OCI-LY1 (cell line): ENCODE measurements at regions not wholly inside any gene's neighbourhood (a gene's known extent, or its start where the extent isn't known, plus 50 kb on each side); places are given as distances from the start of the nearest gene placed in this dataset.

Experiments used
- H2AFZ ChIP-seq: fragments of 200-600 bp; sonication (generic), shearing (Covaris generic); 2 replicates; pipeline ENCODE4 v1.6.0; 2014; ENCODE audit warnings: antibody characterized with exemption, mild to moderate bottlenecking, low read length
- H3F3A ChIP-seq: fragments of 200-600 bp; sonication (generic), shearing (Covaris generic); 2 replicates; pipeline ENCODE4 v1.6.0; 2014; ENCODE audit warnings: mild to moderate bottlenecking, antibody characterized with exemption, low read length, moderate library complexity; ENCODE audit not compliant: insufficient read depth
- H3K27ac ChIP-seq: fragments of 200-600 bp; sonication (generic); 2 replicates; pipeline ENCODE4 v1.5.1; 2014; ENCODE audit warnings: low read length, mixed run types, mild to moderate bottlenecking, low read depth; ENCODE audit not compliant: poor library complexity, severe bottlenecking
- H3K27me3 ChIP-seq: fragments of 200-600 bp; sonication (generic); 2 replicates; pipeline ENCODE4 v1.6.0; 2014; ENCODE audit warnings: antibody characterized with exemption, mild to moderate bottlenecking, low read length, moderate library complexity; ENCODE audit not compliant: insufficient read depth
- H3K36me3 ChIP-seq: fragments of 200-600 bp; sonication (generic); 2 replicates; pipeline ENCODE4 v1.6.1; 2014; ENCODE audit warnings: mild to moderate bottlenecking, antibody characterized with exemption, low read length, moderate library complexity, mixed read lengths; ENCODE audit not compliant: insufficient read depth
- H3K4me1 ChIP-seq: fragments of 200-600 bp; sonication (generic); 2 replicates; pipeline ENCODE4 v1.5.1; 2014; ENCODE audit warnings: mild to moderate bottlenecking, low read length, moderate library complexity; ENCODE audit not compliant: insufficient read depth, severe bottlenecking
- H3K4me2 ChIP-seq: fragments of 200-600 bp; sonication (generic), shearing (Covaris generic); 2 replicates; pipeline ENCODE4 v1.6.1; 2014; ENCODE audit warnings: low read length
- H3K4me3 ChIP-seq: fragments of 200-600 bp; sonication (generic); 2 replicates; pipeline ENCODE4 v1.5.1; 2014; ENCODE audit warnings: low read length, low read depth, mild to moderate bottlenecking, mixed read lengths; ENCODE audit not compliant: poor library complexity, severe bottlenecking
- H3K79me2 ChIP-seq: fragments of 200-600 bp; shearing (Covaris generic); 2 replicates; pipeline ENCODE4 v1.6.1; 2016; ENCODE audit warnings: mixed run types, low read length, mixed read lengths; ENCODE audit not compliant: insufficient read depth
- H3K9ac ChIP-seq: fragments of 200-600 bp; sonication (generic), shearing (Covaris generic); 2 replicates; pipeline ENCODE4 v1.6.1; 2014; ENCODE audit warnings: mild to moderate bottlenecking, low read length, mixed read lengths
- H3K9me2 ChIP-seq: fragments of 200-600 bp; sonication (generic), shearing (Covaris generic); 2 replicates; pipeline ENCODE4 v1.6.1; 2014; ENCODE audit warnings: low read depth, mild to moderate bottlenecking, low read length, mixed read lengths
- H3K9me3 ChIP-seq: fragments of 200-600 bp; shearing (Covaris generic); 2 replicates; pipeline ENCODE4 v1.6.1; 2014; ENCODE audit warnings: low read length, mixed read lengths
- H4K20me1 ChIP-seq: fragments of 200-600 bp; sonication (generic), shearing (Covaris generic); 2 replicates; pipeline ENCODE4 v1.6.0; 2016; ENCODE audit warnings: mild to moderate bottlenecking, low read length; ENCODE audit not compliant: insufficient read depth
- CTCF ChIP-seq: fragments of 200-600 bp; sonication (generic), shearing (Covaris generic); IDR thresholded peaks from 2 replicates; pipeline ENCODE4 v1.5.1; 2017; ENCODE audit warnings: mild to moderate bottlenecking, antibody characterized with exemption, low read length, moderate library complexity, mixed read lengths
- EZH2 ChIP-seq: fragments of 200-600 bp; sonication (generic), shearing (Covaris generic); IDR thresholded peaks from 2 replicates; pipeline ENCODE4 v1.8.0; 2017; ENCODE audit warnings: borderline replicate concordance, mixed run types, mild to moderate bottlenecking, antibody characterized with exemption, low read length, moderate library complexity, mixed read lengths

- Histone ChIP-seq H3K4me2 (no peak overlapping the region), H2AFZ (no peak overlapping the region)
Measured at GRCh38 chr14:44339862-44340261, 167.2 kb downstream of the FSCB start.

GRCh38 chr14:44339231-44339630 lies 167.9 kb downstream of the FSCB start:
- no peaks in the 10 kb centered on the region for H3K9me3 ChIP-seq
- H2AFZ ChIP-seq: no peak overlapping the region
- no peak overlapping the region for H3K4me3 ChIP-seq

More at GRCh38 chr14:44339862-44340261, 167.2 kb downstream of the FSCB start:
- no peak for TF ChIP-seq CTCF
- TF ChIP-seq EZH2: no peak
- H3K4me1 ChIP-seq: no peaks in the 10 kb centered on the region
- H3K9me2 ChIP-seq: no peaks in the 10 kb centered on the region
- H4K20me1 ChIP-seq: no peaks in the 10 kb centered on the region
- H3K27me3 ChIP-seq: no peaks in the 10 kb centered on the region
- no peaks in the 10 kb centered on the region for H3F3A ChIP-seq
- H3K36me3 ChIP-seq: no peaks in the 10 kb centered on the region
- H3K79me2 ChIP-seq: no peaks in the 10 kb centered on the region
- no peak overlapping the region for H3K4me3 ChIP-seq
- no peaks in the 10 kb centered on the region for H3K9me3 ChIP-seq
- H3K9ac ChIP-seq: no peak overlapping the region
- no peak overlapping the region for H3K27ac ChIP-seq

GRCh38 chr14:44317441-44317746 lies 189.7 kb downstream of the FSCB start:
- Histone ChIP-seq H3K4me1 (no peaks in the 10 kb centered on the region), H3K79me2 (no peaks in the 10 kb centered on the region), H3K36me3 (no peaks in the 10 kb centered on the region), H3K27ac (no peak overlapping the region), H3K27me3 (no peaks in the 10 kb centered on the region), H3F3A (no peaks in the 10 kb centered on the region), H2AFZ (no peak overlapping the region), H3K4me3 (no peak overlapping the region), H3K4me2 (no peak overlapping the region), H3K9me2 (no peaks in the 10 kb centered on the region), H4K20me1 (no peaks in the 10 kb centered on the region), H3K9me3 (no peaks in the 10 kb centered on the region), H3K9ac (no peak overlapping the region)
- TF ChIP-seq EZH2: no peak
- no peak for TF ChIP-seq CTCF

More at GRCh38 chr14:44339231-44339630, 167.9 kb downstream of the FSCB start:
- Histone ChIP-seq H3K4me1 (no peaks in the 10 kb centered on the region), H3K9me2 (no peaks in the 10 kb centered on the region), H3K36me3 (no peaks in the 10 kb centered on the region), H3K27ac (no peak overlapping the region), H3K79me2 (no peaks in the 10 kb centered on the region), H4K20me1 (no peaks in the 10 kb centered on the region), H3F3A (no peaks in the 10 kb centered on the region), H3K9ac (no peak overlapping the region), H3K27me3 (no peaks in the 10 kb centered on the region), H3K4me2 (no peak overlapping the region)
- TF ChIP-seq CTCF: no peak
- no peak for TF ChIP-seq EZH2
